PFSK-1 (cell line): ENCODE measurements at regions not wholly inside any gene's neighbourhood (a gene's known extent, or its start where the extent isn't known, plus 50 kb on each side); places are given as distances from the start of the nearest gene placed in this dataset.

Experiments
- FOXP2 ChIP-seq: optimal IDR thresholded peaks from 2 replicates; pipeline ENCODE3; 2011; ENCODE audit warnings: borderline replicate concordance, control low read depth, inconsistent platforms; ENCODE audit not compliant: insufficient read depth; ENCODE audit errors: extremely low read length, extremely low read depth
- POLR2AphosphoS5 ChIP-seq: IDR thresholded peaks from 2 replicates; pipeline ENCODE4 v1.6.1; 2012; ENCODE audit warnings: low read depth, mild to moderate bottlenecking, control low read depth, low read length, moderate library complexity
- SIN3A ChIP-seq: IDR thresholded peaks from 2 replicates; pipeline ENCODE4 v1.6.1; 2012; ENCODE audit warnings: mild to moderate bottlenecking, low read length, moderate library complexity, borderline replicate concordance; ENCODE audit not compliant: insufficient read depth
- TAF1 ChIP-seq: IDR thresholded peaks from 2 replicates; pipeline ENCODE4 v1.6.1; 2012; ENCODE audit warnings: low read length, control low read depth, borderline replicate concordance; ENCODE audit not compliant: insufficient read depth
- TF ChIP-seq, protein P1 (sequence below), 2 experiments: IDR thresholded peaks; 2 replicates each; pipeline versions ENCODE4 v1.6.1 to v1.8.0; 2011 to 2012; ENCODE audit warnings: low read depth in 2 of 2, low read length in 2 of 2, control low read depth in 1 of 2, inconsistent platforms in 1 of 2, mild to moderate bottlenecking in 1 of 2, moderate library complexity in 1 of 2; ENCODE audit not compliant: insufficient read depth in 1 of 2

DNA sequence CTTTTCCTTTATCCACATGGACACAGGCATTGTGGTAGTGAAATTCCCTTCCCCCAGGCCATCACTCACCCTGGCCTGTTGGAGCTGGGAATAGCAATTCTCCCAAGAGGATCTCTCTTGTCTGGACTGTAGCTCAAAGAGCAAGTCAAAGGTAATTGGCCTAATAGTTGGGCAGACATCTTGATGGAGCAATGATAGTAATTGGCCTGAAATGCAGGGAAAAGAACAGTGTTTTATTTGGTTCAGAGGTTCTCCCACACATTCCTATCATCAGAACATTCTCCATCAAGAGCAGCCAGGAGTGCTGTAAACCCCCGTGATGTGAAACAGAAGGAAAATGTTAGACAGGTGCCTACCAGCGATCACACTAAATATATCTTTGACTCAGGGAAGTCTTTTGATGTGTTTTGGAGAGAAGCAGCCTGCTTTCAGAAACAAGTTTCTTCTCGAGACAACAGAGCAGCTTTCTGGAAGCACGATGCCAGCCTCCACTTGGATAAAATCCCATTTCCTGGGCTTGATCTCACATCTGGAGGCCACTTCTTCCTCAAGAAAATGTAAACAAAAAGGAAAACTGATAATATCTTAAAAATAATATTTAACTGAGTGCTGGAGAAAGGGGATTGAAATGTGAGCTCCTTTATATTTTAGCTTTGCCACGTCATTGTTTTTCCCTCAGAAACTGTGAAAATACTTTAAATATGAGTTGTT, 198.1 kb upstream of the WWC1 start:
- TF ChIP-seq TAF1: no peak
- TF ChIP-seq POLR2AphosphoS5: no peak
- TF ChIP-seq, protein P1, sequence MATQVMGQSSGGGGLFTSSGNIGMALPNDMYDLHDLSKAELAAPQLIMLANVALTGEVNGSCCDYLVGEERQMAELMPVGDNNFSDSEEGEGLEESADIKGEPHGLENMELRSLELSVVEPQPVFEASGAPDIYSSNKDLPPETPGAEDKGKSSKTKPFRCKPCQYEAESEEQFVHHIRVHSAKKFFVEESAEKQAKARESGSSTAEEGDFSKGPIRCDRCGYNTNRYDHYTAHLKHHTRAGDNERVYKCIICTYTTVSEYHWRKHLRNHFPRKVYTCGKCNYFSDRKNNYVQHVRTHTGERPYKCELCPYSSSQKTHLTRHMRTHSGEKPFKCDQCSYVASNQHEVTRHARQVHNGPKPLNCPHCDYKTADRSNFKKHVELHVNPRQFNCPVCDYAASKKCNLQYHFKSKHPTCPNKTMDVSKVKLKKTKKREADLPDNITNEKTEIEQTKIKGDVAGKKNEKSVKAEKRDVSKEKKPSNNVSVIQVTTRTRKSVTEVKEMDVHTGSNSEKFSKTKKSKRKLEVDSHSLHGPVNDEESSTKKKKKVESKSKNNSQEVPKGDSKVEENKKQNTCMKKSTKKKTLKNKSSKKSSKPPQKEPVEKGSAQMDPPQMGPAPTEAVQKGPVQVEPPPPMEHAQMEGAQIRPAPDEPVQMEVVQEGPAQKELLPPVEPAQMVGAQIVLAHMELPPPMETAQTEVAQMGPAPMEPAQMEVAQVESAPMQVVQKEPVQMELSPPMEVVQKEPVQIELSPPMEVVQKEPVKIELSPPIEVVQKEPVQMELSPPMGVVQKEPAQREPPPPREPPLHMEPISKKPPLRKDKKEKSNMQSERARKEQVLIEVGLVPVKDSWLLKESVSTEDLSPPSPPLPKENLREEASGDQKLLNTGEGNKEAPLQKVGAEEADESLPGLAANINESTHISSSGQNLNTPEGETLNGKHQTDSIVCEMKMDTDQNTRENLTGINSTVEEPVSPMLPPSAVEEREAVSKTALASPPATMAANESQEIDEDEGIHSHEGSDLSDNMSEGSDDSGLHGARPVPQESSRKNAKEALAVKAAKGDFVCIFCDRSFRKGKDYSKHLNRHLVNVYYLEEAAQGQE (IDR thresholded peaks at IDR 0.05; ENCODE audit: insufficient read depth in 1 of 2, low read depth in 2 of 2, low read length in 2 of 2): no peak
- TF ChIP-seq FOXP2: no peak

DNA sequence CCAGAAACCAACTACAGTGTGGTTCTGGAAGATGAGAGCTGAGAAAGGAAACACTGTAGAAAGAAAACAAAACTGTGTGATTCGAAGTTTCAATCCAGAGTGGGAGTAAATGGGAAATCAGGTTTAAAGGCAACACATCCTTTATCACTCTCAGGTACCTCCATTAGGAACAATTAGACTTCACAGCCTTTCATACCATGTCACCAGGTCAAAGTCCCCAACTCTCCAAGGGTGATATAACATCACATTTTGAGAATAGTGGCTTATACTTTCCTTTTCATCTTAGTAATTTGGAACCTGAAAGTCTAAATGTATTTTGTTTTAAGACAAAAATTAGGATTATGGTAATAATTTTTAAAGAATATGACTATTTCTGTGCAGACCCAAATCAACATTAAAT, 194.9 kb upstream of the WWC1 start:
- TF ChIP-seq FOXP2 (no peak), TAF1 (no peak), SIN3A (no peak), POLR2AphosphoS5 (no peak)
- TF ChIP-seq, protein P1 (IDR thresholded peaks at IDR 0.05; ENCODE audit: insufficient read depth in 1 of 2, low read depth in 2 of 2, low read length in 2 of 2): no peak

DNA sequence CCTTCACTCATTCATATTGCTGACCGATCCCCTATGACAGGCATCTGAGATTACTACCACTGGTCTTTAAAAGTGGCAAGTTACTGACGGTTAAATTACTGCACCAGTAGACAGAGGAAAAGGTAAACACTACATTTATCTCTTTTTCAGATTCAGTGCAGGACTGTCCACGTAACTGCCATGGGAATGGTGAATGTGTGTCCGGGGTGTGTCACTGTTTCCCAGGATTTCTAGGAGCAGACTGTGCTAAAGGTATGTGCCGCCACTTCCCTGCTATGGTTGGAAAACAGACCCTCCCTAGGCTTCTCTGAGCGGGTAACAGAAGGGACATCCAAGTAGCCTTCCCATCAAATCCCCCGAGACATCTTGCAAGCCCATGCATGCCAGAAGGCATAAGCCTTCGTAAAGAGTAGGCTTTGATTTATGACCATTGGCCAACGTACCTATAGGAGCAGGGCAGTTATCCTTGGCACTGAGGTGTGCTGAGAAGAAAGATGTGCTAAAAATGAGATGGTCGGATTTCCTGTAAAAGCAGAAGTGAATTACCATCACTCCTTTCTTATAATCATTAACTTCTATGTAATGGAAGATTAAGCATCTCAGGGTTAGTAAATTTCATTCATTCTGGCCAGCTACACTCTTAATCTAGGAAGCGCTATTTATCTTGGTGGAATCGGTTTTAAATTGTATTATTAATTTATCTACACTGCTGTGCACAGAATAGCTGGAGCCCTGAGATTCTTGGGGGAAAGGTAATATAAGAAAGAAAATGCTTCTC, 193.4 kb upstream of the WWC1 start:
- TF ChIP-seq SIN3A (no peak), POLR2AphosphoS5 (no peak)
- TF ChIP-seq, protein P1 (IDR thresholded peaks at IDR 0.05; ENCODE audit: insufficient read depth in 1 of 2, low read depth in 2 of 2, low read length in 2 of 2): no peak

DNA sequence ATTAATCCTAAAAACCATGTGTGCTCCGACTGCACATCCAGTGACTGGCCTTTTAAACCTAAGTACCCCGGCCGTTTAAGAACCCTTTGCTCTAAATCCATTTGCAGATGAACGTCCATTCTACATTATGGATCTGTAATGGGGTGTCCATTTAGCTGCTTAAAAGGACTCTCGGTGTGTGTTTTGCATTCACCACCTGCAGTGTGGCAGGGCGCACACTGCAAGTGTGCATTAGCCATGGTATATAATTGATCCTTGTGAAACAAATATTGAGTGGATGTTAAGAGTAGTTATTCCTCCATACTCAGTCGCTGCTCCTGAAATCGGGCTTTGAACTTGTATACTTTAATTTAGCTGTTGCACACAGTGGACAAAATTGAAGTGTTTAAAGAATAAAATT, 190.1 kb upstream of the WWC1 start:
- TF ChIP-seq SIN3A (no peak), FOXP2 (no peak), TAF1 (no peak), POLR2AphosphoS5 (no peak)
- TF ChIP-seq, protein P1 (IDR thresholded peaks at IDR 0.05; ENCODE audit: insufficient read depth in 1 of 2, low read depth in 2 of 2, low read length in 2 of 2): no peak

DNA sequence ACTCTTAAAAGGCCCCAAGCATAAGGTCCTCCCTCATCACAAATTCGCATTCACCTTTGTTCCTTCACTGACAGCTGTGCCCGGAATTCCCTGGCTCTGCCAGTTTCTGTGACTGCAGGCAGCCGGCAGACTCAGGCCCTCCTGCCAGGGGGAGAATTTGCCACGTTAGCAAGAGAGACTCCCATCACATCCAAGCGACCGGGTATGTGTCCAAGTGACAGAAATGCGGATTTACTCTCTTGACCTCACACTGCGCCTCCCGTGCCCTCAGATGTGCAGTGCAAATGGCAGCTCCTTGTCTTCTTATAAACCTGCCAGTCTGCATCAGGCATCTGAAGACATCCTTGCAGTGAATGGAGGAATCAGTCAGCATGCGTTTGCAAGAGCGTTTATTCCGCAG, 187.1 kb upstream of the WWC1 start:
- TF ChIP-seq POLR2AphosphoS5: no peak
- no peak for TF ChIP-seq TAF1
- TF ChIP-seq, protein P1 (IDR thresholded peaks at IDR 0.05; ENCODE audit: insufficient read depth in 1 of 2, low read depth in 2 of 2, low read length in 2 of 2): no peak
- TF ChIP-seq FOXP2: no peak
- TF ChIP-seq SIN3A: no peak
